IPS DF 6.9 (cell line): ENCODE measurements at regions not wholly inside any gene's neighbourhood (a gene's known extent, or its start where the extent isn't known, plus 50 kb on each side); places are given as distances from the start of the nearest gene placed in this dataset.

Experiments used
- DNase-seq: peaks from one replicate; pipeline ENCODE4 v3.0.0-alpha.2; 2013; ENCODE audit warnings: low read depth, low spot score
- H3K27ac ChIP-seq: one replicate; pipeline ENCODE4 v1.5.1; 2013; ENCODE audit warnings: low read length, control low read depth
- H3K27me3 ChIP-seq: 2 replicates; pipeline ENCODE4 v1.6.1; 2013; ENCODE audit warnings: mild to moderate bottlenecking, low read length; ENCODE audit not compliant: control insufficient read depth, insufficient read depth
- H3K36me3 ChIP-seq: 2 replicates; pipeline ENCODE4 v1.6.1; 2013; ENCODE audit warnings: low read length; ENCODE audit not compliant: control insufficient read depth, insufficient read depth
- H3K4me1 ChIP-seq: 2 replicates; pipeline ENCODE4 v1.6.1; 2013; ENCODE audit warnings: low read length; ENCODE audit not compliant: control insufficient read depth, insufficient read depth
- H3K4me3 ChIP-seq: 2 replicates; pipeline ENCODE4 v1.5.1; 2013; ENCODE audit warnings: mild to moderate bottlenecking, low read length
- H3K9me3 ChIP-seq: 2 replicates; pipeline ENCODE4 v1.6.1; 2013; ENCODE audit warnings: low read length, inconsistent platforms; ENCODE audit not compliant: control insufficient read depth, insufficient read depth
- whole genome bisulfite sequencing: extraction: QIAGEN DNeasy Blood & Tissue Kit; methylation state at CpG from one replicate; pipeline ENCODE4 v1.1.7; 2013; ENCODE audit warnings: mixed read lengths, missing lambda C conversion rate; ENCODE audit not compliant: insufficient read length, insufficient coverage; 5-methylcytosine and 5-hydroxymethylcytosine counted together

- Histone ChIP-seq H3K27ac (no peak overlapping the region), H3K4me3 (no peak overlapping the region), H3K9me3 (no peaks in the 10 kb centered on the region), H3K4me1 (no peaks in the 10 kb centered on the region), H3K36me3 (no peaks in the 10 kb centered on the region), H3K27me3 (no peaks in the 10 kb centered on the region)
- DNase-seq, result no peak
- no CpG with 5 or more reads among the region's 4 CpGs for WGBS
Observed at GRCh38 chr2:204177251-204177976, 240.9 kb downstream of the ICOS start.

GRCh38 chr2:204177977-204178522, 241.5 kb downstream of the ICOS start:
- Histone ChIP-seq H3K4me1 (no peaks in the 10 kb centered on the region), H3K9me3 (no peaks in the 10 kb centered on the region), H3K27me3 (no peaks in the 10 kb centered on the region), H3K36me3 (no peaks in the 10 kb centered on the region), H3K4me3 (no peak overlapping the region), H3K27ac (no peak overlapping the region)
- peak; percentile 27 for DNase-seq
- WGBS, result no CpG with 5 or more reads among the region's 3 CpGs

GRCh38 chr2:204180649-204181048, 244.1 kb downstream of the ICOS start:
- no peak overlapping the region for H3K27ac ChIP-seq
- no CpG with 5 or more reads among the region's 1 CpG for WGBS
- H3K36me3 ChIP-seq, result no peaks in the 10 kb centered on the region
- DNase-seq, result no peak
- H3K4me3 ChIP-seq, result no peak overlapping the region
- H3K27me3 ChIP-seq, result no peaks in the 10 kb centered on the region
- no peaks in the 10 kb centered on the region for H3K9me3 ChIP-seq
- H3K4me1 ChIP-seq, result no peaks in the 10 kb centered on the region

- H3K27ac ChIP-seq, result no peak overlapping the region
- no peak overlapping the region for H3K4me3 ChIP-seq
- no peaks in the 10 kb centered on the region for H3K9me3 ChIP-seq
- H3K27me3 ChIP-seq, result no peaks in the 10 kb centered on the region
- H3K36me3 ChIP-seq, result no peaks in the 10 kb centered on the region
- no peaks in the 10 kb centered on the region for H3K4me1 ChIP-seq
- no CpG with 5 or more reads among the region's 4 CpGs for WGBS
- no peak for DNase-seq
Observed at GRCh38 chr2:204183608-204184007, 247.0 kb downstream of the ICOS start.

- WGBS, result no CpG with 5 or more reads among the region's 4 CpGs
Observed at GRCh38 chr2:204184226-204184625, 247.7 kb downstream of the ICOS start.

GRCh38 chr2:204187229-204188083, 250.9 kb downstream of the ICOS start:
- no peak overlapping the region for H3K4me3 ChIP-seq
- no CpG with 5 or more reads among the region's 4 CpGs for WGBS

More at GRCh38 chr2:204184226-204184625, 247.7 kb downstream of the ICOS start:
- Histone ChIP-seq H3K27ac (no peak overlapping the region), H3K36me3 (no peaks in the 10 kb centered on the region), H3K4me1 (no peaks in the 10 kb centered on the region), H3K4me3 (no peak overlapping the region), H3K9me3 (no peaks in the 10 kb centered on the region), H3K27me3 (no peaks in the 10 kb centered on the region)
- no peak for DNase-seq

GRCh38 chr2:204191574-204191973, 255.0 kb downstream of the ICOS start:
- H3K27me3 ChIP-seq, result no peaks in the 10 kb centered on the region
- no peak for DNase-seq
- H3K4me3 ChIP-seq, result no peak overlapping the region
- no peaks in the 10 kb centered on the region for H3K9me3 ChIP-seq
- no peaks in the 10 kb centered on the region for H3K36me3 ChIP-seq
- H3K27ac ChIP-seq, result no peak overlapping the region
- H3K4me1 ChIP-seq, result no peaks in the 10 kb centered on the region

More at GRCh38 chr2:204187229-204188083, 250.9 kb downstream of the ICOS start:
- H3K27me3 ChIP-seq, result no peaks in the 10 kb centered on the region
- H3K9me3 ChIP-seq, result no peaks in the 10 kb centered on the region
- no peak for DNase-seq
- no peaks in the 10 kb centered on the region for H3K36me3 ChIP-seq
- no peaks in the 10 kb centered on the region for H3K4me1 ChIP-seq
- H3K27ac ChIP-seq, result no peak overlapping the region

GRCh38 chr2:204195498-204195897, 258.9 kb downstream of the ICOS start:
- H3K9me3 ChIP-seq, result no peaks in the 10 kb centered on the region
- no peaks in the 10 kb centered on the region for H3K4me1 ChIP-seq
- no peaks in the 10 kb centered on the region for H3K36me3 ChIP-seq
- WGBS, result no CpG with 5 or more reads among the region's 4 CpGs
- H3K27me3 ChIP-seq, result no peaks in the 10 kb centered on the region
- no peak for DNase-seq
- H3K4me3 ChIP-seq, result no peak overlapping the region
- H3K27ac ChIP-seq, result no peak overlapping the region

GRCh38 chr2:204197336-204198005, 260.9 kb downstream of the ICOS start:
- Histone ChIP-seq H3K27ac (no peak overlapping the region), H3K4me3 (no peak overlapping the region), H3K4me1 (no peaks in the 10 kb centered on the region), H3K36me3 (no peaks in the 10 kb centered on the region), H3K27me3 (no peaks in the 10 kb centered on the region), H3K9me3 (no peaks in the 10 kb centered on the region)
- DNase-seq, result no peak
- no CpG with 5 or more reads among the region's 5 CpGs for WGBS

- H3K36me3 ChIP-seq, result no peaks in the 10 kb centered on the region
- no peaks in the 10 kb centered on the region for H3K4me1 ChIP-seq
- no peak for DNase-seq
- no peak overlapping the region for H3K4me3 ChIP-seq
- H3K27ac ChIP-seq, result no peak overlapping the region
- no peaks in the 10 kb centered on the region for H3K9me3 ChIP-seq
- WGBS, result no CpG with 5 or more reads among the region's 3 CpGs
- H3K27me3 ChIP-seq, result no peaks in the 10 kb centered on the region
Observed at GRCh38 chr2:204199357-204199756, 262.8 kb downstream of the ICOS start.
